GM12872 (cell line): ENCODE measurements at regions not wholly inside any gene's neighbourhood (a gene's known extent, or its start where the extent isn't known, plus 50 kb on each side); places are given as distances from the start of the nearest gene placed in this dataset.

ENCODE experiments used
- CTCF ChIP-seq: IDR thresholded peaks from 3 replicates; pipeline ENCODE4 v1.5.1; 2011; ENCODE audit warnings: low read depth, mild to moderate bottlenecking, low read length, moderate library complexity; ENCODE audit not compliant: insufficient read depth

- no peak for TF ChIP-seq CTCF
Observed at GRCh38 chr15:61653110-61653509, 407.1 kb downstream of the VPS13C start.

DNA sequence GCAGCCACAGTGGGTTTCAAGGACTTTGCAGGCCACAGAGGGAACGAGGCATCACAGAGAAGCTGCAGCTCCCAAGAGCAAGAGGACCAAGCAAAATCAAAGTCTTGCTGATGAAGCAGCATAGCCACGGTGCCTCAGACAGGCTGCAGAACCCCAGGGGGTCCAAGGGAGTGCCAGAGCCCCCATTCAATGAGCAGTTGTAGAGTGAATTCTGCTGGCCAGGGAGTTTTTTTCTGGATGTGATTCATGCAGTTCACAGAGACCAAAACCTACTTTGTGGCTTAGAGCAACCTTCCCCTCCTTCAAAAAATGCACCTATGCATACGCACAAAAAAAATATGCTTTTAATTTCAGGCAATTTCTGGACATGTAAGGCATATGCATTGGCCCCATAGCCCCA is 409.0 kb downstream of the VPS13C start:
- no peak for TF ChIP-seq CTCF

DNA sequence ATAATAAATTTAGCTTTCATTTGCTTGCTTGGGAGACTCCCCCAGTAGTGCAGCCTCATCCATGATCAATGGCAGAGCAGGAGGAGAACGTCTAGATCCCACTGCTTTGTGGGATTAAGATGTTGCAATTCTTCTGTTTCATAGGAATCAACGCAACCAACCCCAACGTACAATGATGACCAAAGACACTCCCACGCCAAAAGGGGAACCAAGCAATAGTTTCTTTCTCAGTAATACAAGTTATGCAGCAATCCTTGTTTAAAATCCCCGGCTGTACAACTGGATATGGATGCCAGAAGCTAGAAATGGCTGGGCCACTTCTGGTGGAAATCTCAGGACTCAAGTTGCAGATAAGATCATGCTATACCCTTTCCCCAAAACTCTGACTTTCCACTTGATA is 411.2 kb downstream of the VPS13C start:
- no peak for TF ChIP-seq CTCF

DNA sequence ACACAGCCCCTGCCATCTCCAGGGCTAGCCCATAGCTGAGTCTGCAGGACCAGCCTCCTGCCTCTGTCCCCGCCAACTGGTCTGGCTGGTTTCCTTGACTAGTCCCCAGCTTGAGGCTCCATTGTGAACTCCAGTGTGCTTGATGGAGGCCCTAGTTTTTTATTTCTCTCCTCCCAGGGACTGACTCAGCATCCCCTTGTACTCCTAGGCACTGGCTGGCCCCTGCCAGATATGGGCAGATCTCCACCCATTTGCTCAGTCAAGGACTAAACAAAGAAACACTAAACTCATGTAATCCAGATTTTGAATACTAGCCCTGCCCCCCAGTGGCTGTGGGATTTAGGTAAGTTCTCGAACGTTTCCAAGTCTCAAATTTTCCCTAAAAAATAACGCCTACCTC is 415.4 kb upstream of the RORA start:
- no peak for TF ChIP-seq CTCF

GRCh38 chr15:61641645-61642044 is 412.5 kb upstream of the RORA start:
- TF ChIP-seq CTCF = no peak

- no peak for TF ChIP-seq CTCF
Observed at GRCh38 chr15:61640756-61641155, 411.7 kb upstream of the RORA start.

DNA sequence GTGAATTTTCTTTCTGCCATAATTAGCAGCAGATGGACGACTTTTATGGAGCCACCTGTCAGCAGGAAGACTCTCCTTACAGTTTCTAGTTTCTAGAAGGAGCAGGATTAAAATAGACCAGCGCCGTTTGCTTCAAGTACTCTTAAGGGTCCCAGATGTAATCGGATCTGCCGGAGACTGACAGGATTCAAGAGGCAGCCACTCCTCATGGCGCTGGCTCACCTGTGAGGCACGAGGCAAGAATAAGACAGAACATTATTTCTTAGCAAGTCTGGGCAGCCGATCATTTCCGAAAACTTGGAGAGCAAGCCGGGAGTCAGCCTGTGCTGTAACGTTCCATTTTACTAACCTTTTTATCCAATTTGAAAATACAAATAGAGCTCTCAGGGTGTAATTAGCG is 410.4 kb upstream of the RORA start:
- TF ChIP-seq CTCF = no peak

- TF ChIP-seq CTCF = no peak
Observed at GRCh38 chr15:61634837-61635236, 405.7 kb upstream of the RORA start.
